ENCODE measurements at regions not wholly inside any gene's neighbourhood (a gene's known extent, or its start where the extent isn't known, plus 50 kb on each side); places are given as distances from the start of the nearest gene placed in this dataset.

DNA sequence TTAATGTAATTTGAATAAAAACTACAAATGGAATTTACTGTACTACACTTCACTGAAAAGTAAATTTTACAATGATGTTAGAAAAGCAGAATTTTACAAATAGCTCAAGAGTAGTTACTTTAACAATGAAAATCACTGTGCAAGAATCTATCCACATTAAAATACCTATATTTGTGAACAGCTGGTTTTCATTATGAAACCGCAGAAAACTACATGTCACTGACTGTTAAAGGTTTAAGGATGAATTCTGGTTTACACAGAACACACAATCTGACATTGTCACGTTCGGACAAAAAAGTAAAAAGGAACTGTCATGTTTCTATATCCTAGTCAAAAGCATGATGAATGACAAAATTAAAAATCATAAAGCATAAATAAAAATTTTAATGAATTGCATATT, 415.3 kb upstream of the PRKCQ start:
- TF ChIP-seq, protein P1, sequence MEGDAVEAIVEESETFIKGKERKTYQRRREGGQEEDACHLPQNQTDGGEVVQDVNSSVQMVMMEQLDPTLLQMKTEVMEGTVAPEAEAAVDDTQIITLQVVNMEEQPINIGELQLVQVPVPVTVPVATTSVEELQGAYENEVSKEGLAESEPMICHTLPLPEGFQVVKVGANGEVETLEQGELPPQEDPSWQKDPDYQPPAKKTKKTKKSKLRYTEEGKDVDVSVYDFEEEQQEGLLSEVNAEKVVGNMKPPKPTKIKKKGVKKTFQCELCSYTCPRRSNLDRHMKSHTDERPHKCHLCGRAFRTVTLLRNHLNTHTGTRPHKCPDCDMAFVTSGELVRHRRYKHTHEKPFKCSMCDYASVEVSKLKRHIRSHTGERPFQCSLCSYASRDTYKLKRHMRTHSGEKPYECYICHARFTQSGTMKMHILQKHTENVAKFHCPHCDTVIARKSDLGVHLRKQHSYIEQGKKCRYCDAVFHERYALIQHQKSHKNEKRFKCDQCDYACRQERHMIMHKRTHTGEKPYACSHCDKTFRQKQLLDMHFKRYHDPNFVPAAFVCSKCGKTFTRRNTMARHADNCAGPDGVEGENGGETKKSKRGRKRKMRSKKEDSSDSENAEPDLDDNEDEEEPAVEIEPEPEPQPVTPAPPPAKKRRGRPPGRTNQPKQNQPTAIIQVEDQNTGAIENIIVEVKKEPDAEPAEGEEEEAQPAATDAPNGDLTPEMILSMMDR (IDR thresholded peaks at IDR 0.05) = no peak
- TF ChIP-seq POLR2A (IDR thresholded peaks at IDR 0.05) = no peak
